Esophagus (tissue), 2 donors: ENCODE measurements at regions not wholly inside any gene's neighbourhood (a gene's known extent, or its start where the extent isn't known, plus 50 kb on each side); places are given as distances from the start of the nearest gene placed in this dataset.

Source experiments
- H3K27ac ChIP-seq, 2 donors: one replicate each; pipeline ENCODE4 v1.5.1; 2013; ENCODE audit warnings: low read depth in 2 of 2, mild to moderate bottlenecking in 2 of 2, inconsistent platforms in 1 of 2, low read length in 1 of 2, moderate library complexity in 1 of 2
- H3K27me3 ChIP-seq, 2 donors: one replicate each; pipeline ENCODE4 v1.6.1; 2013; ENCODE audit warnings: low read length in 2 of 2, control low read depth in 1 of 2, mild to moderate bottlenecking in 1 of 2; ENCODE audit not compliant: insufficient read depth in 2 of 2, control insufficient read depth in 1 of 2
- H3K36me3 ChIP-seq, 2 donors: one replicate each; pipeline ENCODE4 v1.6.1; 2013; ENCODE audit warnings: low read length in 1 of 2; ENCODE audit not compliant: control insufficient read depth in 2 of 2, insufficient read depth in 2 of 2
- H3K4me1 ChIP-seq, 2 donors: one replicate each; pipeline ENCODE4 v1.6.1; 2013; ENCODE audit warnings: low read length in 1 of 2; ENCODE audit not compliant: control insufficient read depth in 2 of 2, insufficient read depth in 2 of 2
- H3K4me3 ChIP-seq, 2 donors: one replicate each; pipeline ENCODE4 v1.5.1; 2013; ENCODE audit warnings: low read length in 2 of 2, mild to moderate bottlenecking in 2 of 2, low read depth in 1 of 2, moderate library complexity in 1 of 2
- H3K9me3 ChIP-seq, 2 donors: one replicate each; pipeline ENCODE4 v1.6.1; 2013; ENCODE audit warnings: mild to moderate bottlenecking in 2 of 2, low read depth in 1 of 2, low read length in 1 of 2, moderate library complexity in 1 of 2; ENCODE audit not compliant: control insufficient read depth in 2 of 2, insufficient read depth in 1 of 2
- WGBS, 2 donors: extraction: QIAGEN DNeasy Blood & Tissue Kit; methylation state at CpG; one replicate each; pipeline ENCODE4 v1.1.7; 2013; 5-methylcytosine and 5-hydroxymethylcytosine counted together
- donor health status: healthy with polysubstance abuse.
- donor health status: Bipolar disorder and iron deficiency.

- H3K27me3 ChIP-seq = no peaks in the 10 kb centered on the region
- no peak overlapping the region for H3K27ac ChIP-seq
- WGBS, 2 donors = 84 to 87% methylated on average over 15 of the region's 15 CpGs
Measured at GRCh38 chr2:57850415-57851130, 196.0 kb upstream of the VRK2 start.

GRCh38 chr2:57855212-57855611, 191.4 kb upstream of the VRK2 start:
- Histone ChIP-seq H3K36me3 (no peaks in the 10 kb centered on the region), H3K4me1 (no peaks in the 10 kb centered on the region), H3K9me3 (no peaks in the 10 kb centered on the region), H3K27me3 (no peaks in the 10 kb centered on the region), H3K27ac (no peak overlapping the region), H3K4me3 (no peak overlapping the region)

More at GRCh38 chr2:57850415-57851130, 196.0 kb upstream of the VRK2 start:
- Histone ChIP-seq H3K4me1 (no peaks in the 10 kb centered on the region), H3K4me3 (no peak overlapping the region), H3K9me3 (no peaks in the 10 kb centered on the region), H3K36me3 (no peaks in the 10 kb centered on the region)

- Histone ChIP-seq H3K4me3 (no peak overlapping the region), H3K27ac (no peak overlapping the region), H3K4me1 (no peaks in the 10 kb centered on the region), H3K27me3 (no peaks in the 10 kb centered on the region), H3K36me3 (no peaks in the 10 kb centered on the region), H3K9me3 (no peaks in the 10 kb centered on the region)
- WGBS, 2 donors = 88 to 94% methylated on average over 2 of the region's 2 CpGs
Measured at GRCh38 chr2:57859755-57860154, 186.9 kb upstream of the VRK2 start.

GRCh38 chr2:57862153-57862552, 184.5 kb upstream of the VRK2 start:
- Histone ChIP-seq H3K4me3 (no peak overlapping the region), H3K27ac (no peak overlapping the region), H3K27me3 (no peaks in the 10 kb centered on the region), H3K36me3 (no peaks in the 10 kb centered on the region), H3K9me3 (no peaks in the 10 kb centered on the region), H3K4me1 (no peaks in the 10 kb centered on the region)
- 70 to 78% methylated on average over 2 of the region's 2 CpGs for WGBS, 2 donors

GRCh38 chr2:57862727-57863126, 183.9 kb upstream of the VRK2 start:
- Histone ChIP-seq H3K9me3 (no peaks in the 10 kb centered on the region), H3K4me1 (no peaks in the 10 kb centered on the region), H3K27me3 (no peaks in the 10 kb centered on the region), H3K36me3 (no peaks in the 10 kb centered on the region), H3K4me3 (no peak overlapping the region), H3K27ac (no peak overlapping the region)

GRCh38 chr2:57864926-57865325, 181.7 kb upstream of the VRK2 start:
- no peaks in the 10 kb centered on the region for H3K36me3 ChIP-seq
- H3K9me3 ChIP-seq = no peaks in the 10 kb centered on the region
- H3K27ac ChIP-seq = no peak overlapping the region
- H3K4me3 ChIP-seq = no peak overlapping the region
- WGBS, 2 donors = 84 to 88% methylated on average over 2 of the region's 2 CpGs
- no peaks in the 10 kb centered on the region for H3K27me3 ChIP-seq
- no peaks in the 10 kb centered on the region for H3K4me1 ChIP-seq

- 85 to 87% methylated on average over 3 of the region's 3 CpGs for WGBS, 2 donors
- H3K27me3 ChIP-seq = no peaks in the 10 kb centered on the region
- H3K4me1 ChIP-seq = no peaks in the 10 kb centered on the region
- H3K27ac ChIP-seq = no peak overlapping the region
- H3K36me3 ChIP-seq = no peaks in the 10 kb centered on the region
- no peaks in the 10 kb centered on the region for H3K9me3 ChIP-seq
- no peak overlapping the region for H3K4me3 ChIP-seq
Measured at GRCh38 chr2:57867730-57868129, 178.9 kb upstream of the VRK2 start.

GRCh38 chr2:57868619-57869139, 177.9 kb upstream of the VRK2 start:
- no peak overlapping the region for H3K27ac ChIP-seq
- no peaks in the 10 kb centered on the region for H3K9me3 ChIP-seq
- H3K27me3 ChIP-seq = no peaks in the 10 kb centered on the region
- no peak overlapping the region for H3K4me3 ChIP-seq
- no peaks in the 10 kb centered on the region for H3K36me3 ChIP-seq
- no peaks in the 10 kb centered on the region for H3K4me1 ChIP-seq

- no peaks in the 10 kb centered on the region for H3K27me3 ChIP-seq
- no peaks in the 10 kb centered on the region for H3K4me1 ChIP-seq
- no peaks in the 10 kb centered on the region for H3K36me3 ChIP-seq
- no peak overlapping the region for H3K27ac ChIP-seq
- WGBS, 2 donors = 76 to 77% methylated on average over 12 of the region's 12 CpGs
- H3K9me3 ChIP-seq = no peaks in the 10 kb centered on the region
- no peak overlapping the region for H3K4me3 ChIP-seq
Measured at GRCh38 chr2:57869758-57870344, 176.8 kb upstream of the VRK2 start.

GRCh38 chr2:57876313-57876712, 170.3 kb upstream of the VRK2 start:
- H3K4me1 ChIP-seq = no peaks in the 10 kb centered on the region
- no peak overlapping the region for H3K27ac ChIP-seq
- H3K4me3 ChIP-seq = no peak overlapping the region
- no peaks in the 10 kb centered on the region for H3K36me3 ChIP-seq
- no peaks in the 10 kb centered on the region for H3K27me3 ChIP-seq
- no peaks in the 10 kb centered on the region for H3K9me3 ChIP-seq
